Lower leg skin (tissue), 3 donors: ENCODE measurements at regions not wholly inside any gene's neighbourhood (a gene's known extent, or its start where the extent isn't known, plus 50 kb on each side); places are given as distances from the start of the nearest gene placed in this dataset.

Experiments
- CTCF ChIP-seq, 3 donors: fragments of 450-650 bp; IDR thresholded peaks; one replicate each; pipeline ENCODE4 v1.5.1; 2016; ENCODE audit warnings: antibody characterized with exemption in 3 of 3, mild to moderate bottlenecking in 3 of 3, moderate library complexity in 2 of 3
- POLR2A ChIP-seq, 2 donors: fragments of 450-650 bp; IDR thresholded peaks; one replicate each; pipeline ENCODE4 v1.6.1; 2016 to 2017; ENCODE audit warnings: antibody characterized with exemption in 2 of 2, mild to moderate bottlenecking in 1 of 2, moderate library complexity in 1 of 2

- TF ChIP-seq CTCF (IDR thresholded peaks at IDR 0.05) (no peak), POLR2A (IDR thresholded peaks at IDR 0.05) (no peak)
These were observed 684.8 kb downstream of the DHX35 start for GRCh38 chr20:39646874-39647413.
